GM12878 (cell line): ENCODE measurements at regions not wholly inside any gene's neighbourhood (a gene's known extent, or its start where the extent isn't known, plus 50 kb on each side); places are given as distances from the start of the nearest gene placed in this dataset.

ENCODE experiments used
- ATAC-seq: fragments of 200-7000 bp; cut with Tn5 transposase; 3 replicates; pipeline ENCODE4 v1.9.1; 2020; ENCODE audit warnings: mild to moderate bottlenecking, moderate library complexity
- BruUV-seq: library from RNA; stranded (reverse); fragments of 400-500 nt; replicated peaks from 2 replicates; lab custom pipeline; 2021; lab: Mats Ljungman, UMichigan
- CTCF ChIA-PET: fragments of 300-600 bp; sonication (Branson Sonifier 250); formaldehyde crosslinking; extraction: SDS; loops from one replicate; lab custom pipeline; 2021; ENCODE audit warnings: inconsistent platforms; lab: Yijun Ruan, JAX
- POLR2A ChIA-PET: fragments of 350-600 bp; formaldehyde crosslinking; extraction: SDS; loops from one replicate; lab custom pipeline; 2021; ENCODE audit warnings: inconsistent platforms; lab: Charles Lee
- RAD21 ChIA-PET: fragments of 300-600 bp; sonication (Branson Sonifier 250); formaldehyde crosslinking; loops from one replicate; lab custom pipeline; 2023; ENCODE audit warnings: antibody characterized with exemption; ENCODE audit not compliant: unreplicated experiment; lab: Charles Lee
- SMC1A ChIA-PET: fragments of 300-600 bp; sonication (Branson Sonifier 250); formaldehyde crosslinking; loops from one replicate; lab custom pipeline; 2023; ENCODE audit not compliant: unreplicated experiment, uncharacterized antibody; lab: Charles Lee
- DNase-seq: peaks from one replicate; pipeline ENCODE4 v3.0.0-alpha.2; 2011; ENCODE audit warnings: low read depth, low spot score
- FAIRE-seq: peaks from 3 replicates; lab custom pipeline; 2011; peaks lifted over from hg19 to GRCh38; lab: Jason Lieb, UNC
- H2AFZ ChIP-seq: 2 replicates; pipeline ENCODE4 v1.6.0; 2011; ENCODE audit warnings: low read depth, low read length, control low read depth; ENCODE audit not compliant: control insufficient read depth
- H3K27ac ChIP-seq: 2 replicates; pipeline ENCODE4 v1.5.1; 2011; ENCODE audit warnings: control low read depth; ENCODE audit not compliant: control insufficient read depth, insufficient read depth
- H3K27me3 ChIP-seq, 2 experiments: replicated peaks in 1 of 2; 2 replicates each; pipeline versions ENCODE4 v1.6.0 to v1.6.1; 2011; ENCODE audit warnings: low read length in 1 of 2; ENCODE audit not compliant: control insufficient read depth in 2 of 2, insufficient read depth in 2 of 2
- H3K36me3 ChIP-seq, 2 experiments: 2 replicates each; pipeline ENCODE4 v1.5.1; 2011; ENCODE audit warnings: low read length in 1 of 2; ENCODE audit not compliant: control insufficient read depth in 2 of 2, insufficient read depth in 2 of 2
- H3K4me1 ChIP-seq: 2 replicates; pipeline ENCODE4 v1.6.1; 2011; ENCODE audit warnings: mild to moderate bottlenecking, low read length, moderate library complexity, mixed read lengths; ENCODE audit not compliant: control insufficient read depth, insufficient read depth
- H3K4me2 ChIP-seq: 2 replicates; pipeline ENCODE4 v1.6.0; 2011; ENCODE audit warnings: control low read depth; ENCODE audit not compliant: control insufficient read depth, insufficient read depth
- H3K4me3 ChIP-seq: fragments of 200-600 bp; sonication (generic); 2 replicates; pipeline ENCODE4 v1.5.1; 2016
- H3K79me2 ChIP-seq: 2 replicates; pipeline ENCODE4 v1.6.0; 2011; ENCODE audit warnings: low read length; ENCODE audit not compliant: control insufficient read depth, insufficient read depth
- H3K9ac ChIP-seq: 2 replicates; pipeline ENCODE4 v1.8.0; 2011; ENCODE audit warnings: low read length, control low read depth, mixed read lengths; ENCODE audit not compliant: control insufficient read depth, insufficient read depth
- H3K9me3 ChIP-seq: replicated peaks from 3 replicates; pipeline ENCODE4 v1.5.1; 2011; ENCODE audit warnings: mild to moderate bottlenecking, low read length; ENCODE audit not compliant: control insufficient read depth, insufficient read depth
- H4K20me1 ChIP-seq: 2 replicates; pipeline ENCODE4 v1.6.0; 2011; ENCODE audit not compliant: control insufficient read depth, insufficient read depth
- EED ChIP-seq: sonication (generic); IDR thresholded peaks from 2 replicates; pipeline ENCODE4 v1.6.1; 2016; ENCODE audit warnings: antibody characterized with exemption, low read depth
- EP300 ChIP-seq, 2 experiments: fragments of 150-350 bp in 1 of 2; IDR thresholded peaks; 2 replicates each; pipeline ENCODE4 v1.6.1; 2011 to 2012; ENCODE audit warnings: low read depth in 2 of 2, low read length in 2 of 2, borderline replicate concordance in 1 of 2, improper control_type of control experiment in 1 of 2, inconsistent platforms in 1 of 2; ENCODE audit not compliant: control insufficient read depth in 1 of 2
- HCFC1 ChIP-seq: fragments of 150-350 bp; IDR thresholded peaks from 2 replicates; pipeline ENCODE4 v1.6.1; 2014; ENCODE audit warnings: low read length
- HDAC6 ChIP-seq: fragments of 200-600 bp; sonication (generic); IDR thresholded peaks from one replicate; pipeline ENCODE4 v1.8.0; 2017; ENCODE audit warnings: antibody characterized with exemption; ENCODE audit not compliant: unreplicated experiment
- JUND ChIP-seq: IDR thresholded peaks from 2 replicates; pipeline ENCODE4 v1.6.1; 2012; ENCODE audit warnings: low read depth, mild to moderate bottlenecking, low read length, improper control_type of control experiment, moderate library complexity
- NBN ChIP-seq: fragments of 450-650 bp; IDR thresholded peaks from 2 replicates; pipeline ENCODE4 v1.6.1; 2016
- TARDBP ChIP-seq: IDR thresholded peaks from 2 replicates; pipeline ENCODE4 v1.6.1; 2016; ENCODE audit warnings: borderline replicate concordance
- TCF12 ChIP-seq: IDR thresholded peaks from 2 replicates; pipeline ENCODE4 v1.6.1; 2011; ENCODE audit warnings: low read depth, mild to moderate bottlenecking, low read length
- ZNF217 ChIP-seq: fragments of 450-650 bp; IDR thresholded peaks from 2 replicates; pipeline ENCODE4 v1.6.1; 2017; ENCODE audit warnings: antibody characterized with exemption, mild to moderate bottlenecking
- WGBS: methylation state at CpG from one replicate; pipeline ENCODE4 v1.1.6; 2016; ENCODE audit warnings: low lambda C conversion rate; ENCODE audit not compliant: insufficient replicate concordance, insufficient coverage; ENCODE audit errors: missing lambda C conversion rate; 5-methylcytosine and 5-hydroxymethylcytosine counted together
- in situ Hi-C: fragments of 300-500 bp; cut with MboI; formaldehyde crosslinking; loops from 9 replicates; pipeline ENCODE4 v1.14.3; 2018; ENCODE audit warnings: mixed read lengths
- intact Hi-C: fragments of 100-400 bp; cut with micrococcal nuclease; formaldehyde crosslinking; loops from one replicate; pipeline ENCODE4 v1.14.2; 2022; ENCODE audit not compliant: unreplicated experiment
- TF ChIP-seq, protein P1 (sequence below): fragments of 450-650 bp; IDR thresholded peaks from 2 replicates; pipeline ENCODE4 v1.6.1; 2016; ENCODE audit warnings: mild to moderate bottlenecking, moderate library complexity, borderline replicate concordance

DNA sequence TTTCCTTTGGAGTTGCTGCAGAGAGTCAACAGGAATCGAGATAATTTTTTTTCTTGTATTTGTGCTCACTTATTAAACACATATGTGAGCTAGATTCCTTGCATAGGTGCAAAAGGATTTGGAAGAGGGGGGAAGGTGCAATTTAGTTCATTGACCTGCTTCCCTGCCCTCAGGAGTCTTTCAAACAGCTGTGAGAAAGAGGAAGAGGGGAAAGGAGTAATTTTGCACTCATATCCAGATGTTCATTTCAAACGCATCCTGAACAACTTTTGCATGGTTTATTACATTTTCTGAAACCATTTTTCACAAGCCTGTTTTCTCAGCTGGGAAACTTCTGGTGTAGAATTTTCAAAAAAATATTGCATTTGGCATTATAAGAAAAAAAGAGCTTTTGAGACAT is 795.0 kb downstream of the MAFB start:
- Histone ChIP-seq H3K9me3 (no peaks in the 10 kb centered on the region), H2AFZ (no peak overlapping the region), H4K20me1 (no peaks in the 10 kb centered on the region), H3K36me3 (no peaks in the 10 kb centered on the region), H3K79me2 (no peaks in the 10 kb centered on the region), H3K4me1 (no peaks in the 10 kb centered on the region), H3K27ac (no peak overlapping the region), H3K9ac (no peak overlapping the region), H3K4me2 (no peak overlapping the region), H3K4me3 (no peak overlapping the region), H3K27me3 (no peaks in the 10 kb centered on the region)
- TF ChIP-seq NBN (no peak), JUND (no peak), TCF12 (no peak), ZNF217 (no peak), EP300 (IDR thresholded peaks at IDR 0.05; ENCODE audit: borderline replicate concordance in 1 of 2, control insufficient read depth in 1 of 2, low read depth in 2 of 2, low read length in 2 of 2) (no peak), EED (no peak), HDAC6 (no peak), TARDBP (no peak), HCFC1 (no peak)
- TF ChIP-seq, protein P1, sequence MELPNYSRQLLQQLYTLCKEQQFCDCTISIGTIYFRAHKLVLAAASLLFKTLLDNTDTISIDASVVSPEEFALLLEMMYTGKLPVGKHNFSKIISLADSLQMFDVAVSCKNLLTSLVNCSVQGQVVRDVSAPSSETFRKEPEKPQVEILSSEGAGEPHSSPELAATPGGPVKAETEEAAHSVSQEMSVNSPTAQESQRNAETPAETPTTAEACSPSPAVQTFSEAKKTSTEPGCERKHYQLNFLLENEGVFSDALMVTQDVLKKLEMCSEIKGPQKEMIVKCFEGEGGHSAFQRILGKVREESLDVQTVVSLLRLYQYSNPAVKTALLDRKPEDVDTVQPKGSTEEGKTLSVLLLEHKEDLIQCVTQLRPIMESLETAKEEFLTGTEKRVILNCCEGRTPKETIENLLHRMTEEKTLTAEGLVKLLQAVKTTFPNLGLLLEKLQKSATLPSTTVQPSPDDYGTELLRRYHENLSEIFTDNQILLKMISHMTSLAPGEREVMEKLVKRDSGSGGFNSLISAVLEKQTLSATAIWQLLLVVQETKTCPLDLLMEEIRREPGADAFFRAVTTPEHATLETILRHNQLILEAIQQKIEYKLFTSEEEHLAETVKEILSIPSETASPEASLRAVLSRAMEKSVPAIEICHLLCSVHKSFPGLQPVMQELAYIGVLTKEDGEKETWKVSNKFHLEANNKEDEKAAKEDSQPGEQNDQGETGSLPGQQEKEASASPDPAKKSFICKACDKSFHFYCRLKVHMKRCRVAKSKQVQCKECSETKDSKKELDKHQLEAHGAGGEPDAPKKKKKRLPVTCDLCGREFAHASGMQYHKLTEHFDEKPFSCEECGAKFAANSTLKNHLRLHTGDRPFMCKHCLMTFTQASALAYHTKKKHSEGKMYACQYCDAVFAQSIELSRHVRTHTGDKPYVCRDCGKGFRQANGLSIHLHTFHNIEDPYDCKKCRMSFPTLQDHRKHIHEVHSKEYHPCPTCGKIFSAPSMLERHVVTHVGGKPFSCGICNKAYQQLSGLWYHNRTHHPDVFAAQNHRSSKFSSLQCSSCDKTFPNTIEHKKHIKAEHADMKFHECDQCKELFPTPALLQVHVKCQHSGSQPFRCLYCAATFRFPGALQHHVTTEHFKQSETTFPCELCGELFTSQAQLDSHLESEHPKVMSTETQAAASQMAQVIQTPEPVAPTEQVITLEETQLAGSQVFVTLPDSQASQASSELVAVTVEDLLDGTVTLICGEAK = no peak
- FAIRE-seq (no peak), ATAC-seq (no peak), DNase-seq (no peak)
- SMC1A ChIA-PET = no interaction called here
- intact Hi-C loops (no loop called here), in situ Hi-C loops (no loop called here)
- CTCF ChIA-PET = no interaction called here
- RAD21 ChIA-PET = no interaction called here
- no TSS peak for BruUV-seq
- POLR2A ChIA-PET = no interaction called here
- WGBS = 16% methylated on average over 2 of the region's 2 CpGs
